NCI-H146 treated with DMSO at 0.1 percent for 48 hours (cell line): ENCODE measurements at regions not wholly inside any gene's neighbourhood (a gene's known extent, or its start where the extent isn't known, plus 50 kb on each side); places are given as distances from the start of the nearest gene placed in this dataset.
A peak's percentile ranks its signal among the peaks of the same experiment; 100 is the strongest.

Experiments used
- DNase-seq: peaks from one replicate; lab custom pipeline; 2025; ENCODE audit not compliant: unreplicated experiment; lab: John Stamatoyannopoulos, UW

GRCh38 chr2:168375195-168375798 is 80.8 kb upstream of the CERS6 start:
- no peak for DNase-seq

DNA sequence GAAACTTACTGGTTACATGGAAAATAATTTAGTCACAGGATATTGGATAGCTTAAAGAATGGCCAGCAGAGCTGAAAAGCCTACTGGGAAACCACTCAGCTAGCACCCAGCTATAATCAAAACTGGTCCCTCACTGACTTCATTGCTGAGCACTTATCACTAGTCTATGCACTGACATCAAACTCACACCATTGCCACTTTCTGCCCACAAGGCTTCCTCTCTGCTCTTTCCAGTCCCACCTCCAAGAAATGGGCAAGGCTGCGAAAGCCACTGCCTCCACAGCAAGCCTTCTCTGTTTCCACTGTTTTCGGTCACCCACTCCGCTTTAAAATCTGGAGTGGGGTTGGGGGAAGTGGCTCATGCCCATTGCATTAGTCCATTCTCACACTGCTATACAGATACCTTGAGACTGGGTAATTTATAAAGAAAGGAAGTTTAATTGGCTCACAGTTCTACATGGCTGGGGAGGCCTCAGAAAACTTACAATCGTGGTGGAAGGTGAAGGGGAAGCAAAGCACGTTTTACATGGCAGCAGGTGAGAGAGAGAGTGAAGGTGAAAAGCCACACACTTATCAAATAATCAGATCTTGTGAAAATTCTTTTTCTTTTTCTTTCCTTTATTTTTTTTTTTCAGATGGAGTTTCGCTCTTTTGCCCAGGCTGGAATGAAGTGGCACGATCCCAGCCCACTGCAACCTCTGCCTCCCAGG is 77.0 kb upstream of the CERS6 start:
- DNase-seq: no peak

DNA sequence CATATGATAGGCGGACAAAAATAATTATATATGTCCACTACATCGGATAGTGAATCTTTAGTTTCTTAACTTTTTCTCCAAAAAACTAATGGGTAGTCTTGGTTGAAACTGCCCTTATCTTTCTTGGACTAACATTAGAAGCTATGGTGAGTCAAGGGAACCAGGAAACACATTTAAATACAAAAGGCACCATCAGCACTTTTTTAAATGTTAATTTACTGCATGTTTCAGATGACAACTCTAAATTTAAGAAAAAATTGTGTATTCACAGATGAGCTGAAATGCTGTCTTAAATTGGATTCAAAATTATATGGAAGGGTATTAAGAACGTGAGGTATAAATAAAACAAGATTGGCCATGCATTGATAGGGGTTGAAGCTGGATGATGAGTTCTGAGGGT is 75.6 kb upstream of the CERS6 start:
- DNase-seq: no peak

DNA sequence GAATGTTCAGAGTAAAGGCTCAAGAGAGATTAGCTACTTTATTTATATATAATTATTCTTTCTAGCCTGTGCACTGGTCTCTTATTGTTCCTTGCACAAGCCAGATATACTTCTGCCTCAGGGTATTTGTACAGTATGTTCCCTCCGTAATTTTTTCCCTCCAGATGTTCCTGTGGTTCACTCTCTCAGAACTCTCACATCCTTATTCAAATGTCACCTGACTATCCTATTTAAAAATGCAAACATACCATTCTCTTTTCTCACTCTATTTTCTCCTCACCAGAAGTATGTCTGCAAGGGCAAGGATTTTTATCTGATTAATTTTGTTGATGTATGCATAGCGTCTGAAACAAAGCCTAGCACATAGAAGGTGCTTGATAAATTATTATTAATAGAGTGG is 64.0 kb upstream of the CERS6 start:
- peak; percentile 74 for DNase-seq

DNA sequence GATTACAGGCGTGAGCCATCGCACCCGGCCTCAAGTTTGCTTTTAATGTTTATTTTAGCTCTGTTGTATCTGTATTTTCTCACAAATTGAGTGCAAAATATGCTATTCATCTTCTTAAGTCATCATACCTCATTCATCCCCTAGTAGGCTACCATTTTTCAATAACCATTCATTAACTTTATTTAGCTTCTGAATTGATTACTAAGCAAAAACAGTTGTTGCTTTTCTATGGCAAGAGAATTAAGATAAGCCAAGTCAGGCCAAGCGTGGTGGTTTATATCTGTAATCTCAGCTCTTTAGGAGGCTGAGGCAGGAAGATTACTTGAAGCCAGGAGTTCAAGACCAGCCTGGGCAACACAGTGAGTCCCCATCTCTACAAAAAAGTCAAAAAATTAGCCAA is 63.3 kb upstream of the CERS6 start:
- no peak for DNase-seq

GRCh38 chr2:168394262-168394661 is 61.8 kb upstream of the CERS6 start:
- DNase-seq: no peak

- DNase-seq: no peak
Measured at GRCh38 chr2:168396131-168396530, 59.9 kb upstream of the CERS6 start.

DNA sequence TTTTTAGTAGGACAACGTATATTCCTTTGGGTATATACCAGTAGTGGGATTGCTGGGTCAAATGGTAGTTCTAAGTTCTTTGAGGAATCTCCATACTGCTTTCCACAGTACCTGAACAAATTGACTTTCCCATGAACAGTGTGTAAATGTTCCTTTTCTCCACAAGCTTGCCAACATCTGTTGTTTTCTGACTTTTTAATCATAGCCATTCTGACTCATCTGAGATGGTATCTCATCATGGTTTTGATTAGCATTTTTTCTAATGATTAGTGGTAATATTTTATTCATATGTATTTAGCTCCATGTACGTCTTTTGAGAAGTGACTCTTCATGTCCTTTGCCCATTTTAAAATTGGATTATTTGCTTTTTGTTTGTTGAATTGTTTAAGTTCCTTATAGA is 58.4 kb upstream of the CERS6 start:
- no peak for DNase-seq

DNA sequence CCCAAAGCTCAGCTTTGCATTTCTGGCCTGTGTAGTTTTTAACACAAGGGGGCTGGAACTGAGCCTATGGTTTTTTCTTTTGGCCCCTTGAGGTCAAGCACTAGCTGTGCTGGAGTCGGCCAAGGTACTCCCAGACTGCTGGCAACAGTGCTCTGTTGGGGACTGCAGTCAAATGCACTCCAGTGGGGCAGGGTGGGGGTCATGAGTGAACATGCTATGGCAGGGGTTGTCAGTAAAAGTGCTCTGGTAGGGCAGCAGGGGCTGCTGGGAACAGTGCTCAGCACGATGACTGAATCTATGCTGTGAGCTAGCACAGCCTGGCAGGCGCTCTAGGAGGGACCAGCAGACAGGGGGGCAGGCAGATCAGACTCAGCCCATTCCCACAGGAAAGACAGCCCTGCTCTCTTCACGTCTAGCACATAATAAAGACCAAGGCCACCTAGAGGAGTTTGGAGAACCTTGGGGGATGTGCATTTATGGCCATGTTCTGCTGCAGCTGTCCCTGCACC is 55.0 kb upstream of the CERS6 start:
- DNase-seq: peak; percentile 8

DNA sequence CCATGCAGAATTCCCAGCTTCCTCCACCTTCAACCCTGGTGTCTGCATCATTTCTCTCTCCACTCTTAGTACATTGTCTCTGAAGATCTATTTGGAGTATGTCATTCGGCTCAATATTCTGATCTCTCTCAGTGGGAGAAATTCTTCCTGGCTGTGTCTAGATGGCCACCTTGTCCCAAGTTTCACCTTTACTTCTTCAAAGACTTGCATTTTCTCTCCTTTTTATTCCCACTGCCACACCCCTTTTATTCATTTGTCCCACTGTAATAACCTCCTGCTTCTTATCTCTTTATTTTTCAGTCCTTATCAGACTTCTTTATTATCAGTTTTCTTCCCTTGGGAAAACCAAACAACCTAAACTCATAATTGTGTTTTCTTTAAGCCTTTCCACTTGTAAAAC is 54.3 kb upstream of the CERS6 start:
- DNase-seq: no peak

DNA sequence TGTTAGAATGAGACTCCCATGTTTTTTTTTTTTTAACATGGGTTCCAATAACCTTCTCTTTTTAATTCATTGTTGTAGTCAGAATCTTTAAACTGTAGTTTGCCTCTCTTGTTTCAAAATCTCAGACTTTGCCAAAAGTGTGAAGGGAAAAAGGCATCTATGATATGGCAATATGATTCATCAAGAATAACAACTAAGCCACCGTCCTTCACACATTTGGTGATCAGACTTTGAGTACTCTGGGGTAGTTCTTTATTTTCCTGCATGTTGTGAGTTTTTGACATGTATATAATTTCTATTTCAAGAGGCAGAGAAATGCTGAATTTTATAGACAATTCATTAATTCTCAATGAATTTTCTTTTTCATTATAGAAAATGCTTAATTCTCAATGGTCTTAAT is 53.5 kb upstream of the CERS6 start:
- DNase-seq: no peak

- no peak for DNase-seq
Measured at GRCh38 chr2:168403736-168404135, 52.3 kb upstream of the CERS6 start.

DNA sequence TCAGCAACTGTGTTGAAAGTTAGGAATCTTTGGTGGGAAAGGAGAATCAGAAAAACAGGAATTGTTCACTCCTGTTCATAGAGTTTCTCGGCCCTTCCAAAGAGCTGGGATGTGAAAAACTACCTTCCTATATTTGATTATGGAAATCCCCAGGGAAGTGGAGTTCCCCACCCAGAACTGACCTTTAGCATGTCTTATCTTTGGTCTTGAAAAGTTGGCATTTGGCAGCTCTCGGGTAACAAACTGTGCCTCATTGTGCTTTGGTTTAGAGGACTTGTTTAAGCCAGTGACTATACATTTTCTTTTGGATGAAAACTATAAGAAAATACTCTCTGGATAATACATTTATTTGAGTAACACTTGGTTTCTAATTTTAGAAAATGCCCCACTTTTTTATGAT is 51.3 kb upstream of the CERS6 start:
- DNase-seq: no peak
